CD14-positive monocyte (primary cell): ENCODE measurements at regions not wholly inside any gene's neighbourhood (a gene's known extent, or its start where the extent isn't known, plus 50 kb on each side); places are given as distances from the start of the nearest gene placed in this dataset.

Source experiments
- DNase-seq, 3 donors: peaks; one replicate each; pipeline ENCODE4 v3.0.0-alpha.2; 2011 to 2022
- H2AFZ ChIP-seq: 2 replicates; pipeline ENCODE4 v1.6.0; 2012; ENCODE audit warnings: mild to moderate bottlenecking, low read depth, low read length, inconsistent platforms; ENCODE audit not compliant: insufficient read depth, poor library complexity, severe bottlenecking
- H3K27ac ChIP-seq, 2 donors: 1 replicate in 1 of 2; 2 replicates in 1 of 2; pipeline ENCODE4 v1.5.1; 2012 to 2013; ENCODE audit warnings: low read length in 2 of 2, control low read depth in 1 of 2, inconsistent platforms in 1 of 2, low read depth in 1 of 2, mild to moderate bottlenecking in 1 of 2
- H3K27me3 ChIP-seq, 2 donors: one replicate each; pipeline versions ENCODE4 v1.6.0 to v1.6.1; 2011 to 2013; ENCODE audit warnings: low read length in 2 of 2; ENCODE audit not compliant: control insufficient read depth in 2 of 2, insufficient read depth in 2 of 2
- H3K36me3 ChIP-seq, 2 donors: replicated peaks in 1 of 2; 1 replicate in 1 of 2; 2 replicates in 1 of 2; pipeline versions ENCODE4 v1.5.1 to v1.6.1; 2012 to 2013; ENCODE audit warnings: low read length in 2 of 2, control low read depth in 1 of 2, inconsistent platforms in 1 of 2, mild to moderate bottlenecking in 1 of 2; ENCODE audit not compliant: insufficient read depth in 2 of 2, control insufficient read depth in 1 of 2
- H3K4me1 ChIP-seq, 2 donors: 1 replicate in 1 of 2; 2 replicates in 1 of 2; pipeline versions ENCODE4 v1.5.1 to v1.6.1; 2012 to 2013; ENCODE audit warnings: low read length in 2 of 2, control low read depth in 1 of 2, inconsistent platforms in 1 of 2, mild to moderate bottlenecking in 1 of 2, moderate library complexity in 1 of 2; ENCODE audit not compliant: insufficient read depth in 2 of 2, control insufficient read depth in 1 of 2
- H3K4me2 ChIP-seq: replicated peaks from 2 replicates; pipeline ENCODE3; 2012; ENCODE audit warnings: low read length, moderate library complexity, mild to moderate bottlenecking; ENCODE audit not compliant: poor library complexity, severe bottlenecking; ENCODE audit errors: extremely low read depth
- H3K4me3 ChIP-seq, 3 experiments: fragments of 200-600 bp in 1 of 3; sonication (generic) in 1 of 3; replicated peaks in 1 of 3; 1 replicate in 2 of 3; 2 replicates in 1 of 3; pipeline ENCODE4 v1.5.1; 2011 to 2013; ENCODE audit warnings: low read length in 3 of 3, mild to moderate bottlenecking in 3 of 3, control low read depth in 2 of 3, low read depth in 2 of 3, inconsistent platforms in 1 of 3, moderate library complexity in 1 of 3
- H3K79me2 ChIP-seq: 2 replicates; pipeline ENCODE4 v1.6.0; 2012; ENCODE audit warnings: mild to moderate bottlenecking, control low read depth, inconsistent platforms, low read length, moderate library complexity; ENCODE audit not compliant: insufficient read depth
- H3K9ac ChIP-seq: 2 replicates; pipeline ENCODE4 v1.6.0; 2017; ENCODE audit warnings: low read length, mild to moderate bottlenecking; ENCODE audit not compliant: insufficient read depth, poor library complexity, severe bottlenecking
- H3K9me3 ChIP-seq, 2 donors: replicated peaks in 1 of 2; 1 replicate in 1 of 2; 2 replicates in 1 of 2; pipeline versions ENCODE4 v1.5.1 to v1.6.1; 2012 to 2013; ENCODE audit warnings: low read length in 2 of 2, control low read depth in 1 of 2; ENCODE audit not compliant: control insufficient read depth in 1 of 2, insufficient read depth in 1 of 2
- H4K20me1 ChIP-seq: 2 replicates; pipeline ENCODE4 v1.6.0; 2012; ENCODE audit warnings: mild to moderate bottlenecking, low read length, control low read depth, moderate library complexity; ENCODE audit not compliant: insufficient read depth
- H3K27ac Mint-ChIP-seq, 7 donors: one replicate each; pipeline ENCODE4 v1.8.0; 2020; ENCODE audit warnings: mild to moderate bottlenecking in 7 of 7, mixed read lengths in 7 of 7, moderate library complexity in 6 of 7, inconsistent platforms in 2 of 7
- H3K27me3 Mint-ChIP-seq, 3 donors: one replicate each; pipeline ENCODE4 v1.8.0; 2021 to 2022; ENCODE audit warnings: low read depth in 3 of 3, mild to moderate bottlenecking in 3 of 3, mixed read lengths in 3 of 3, moderate library complexity in 3 of 3, inconsistent platforms in 1 of 3
- H3K36me3 Mint-ChIP-seq, 2 donors: one replicate each; pipeline ENCODE4 v1.8.0; 2020; ENCODE audit warnings: mixed read lengths in 2 of 2, inconsistent platforms in 1 of 2, mild to moderate bottlenecking in 1 of 2
- H3K4me1 Mint-ChIP-seq: one replicate; pipeline ENCODE4 v1.8.0; 2020; ENCODE audit warnings: mild to moderate bottlenecking, mixed read lengths
- H3K4me3 Mint-ChIP-seq, 2 donors: one replicate each; pipeline ENCODE4 v1.8.0; 2020; ENCODE audit warnings: mild to moderate bottlenecking in 2 of 2, mixed read lengths in 2 of 2, moderate library complexity in 1 of 2
- H3K9me3 Mint-ChIP-seq, 7 donors: one replicate each; pipeline ENCODE4 v1.8.0; 2020 to 2022; ENCODE audit warnings: mixed read lengths in 7 of 7, mild to moderate bottlenecking in 6 of 7, moderate library complexity in 6 of 7, inconsistent platforms in 2 of 7
- WGBS: methylation state at CpG from one replicate; pipeline ENCODE4 v1.1.5; 2013; ENCODE audit warnings: missing lambda C conversion rate; ENCODE audit not compliant: insufficient coverage; 5-methylcytosine and 5-hydroxymethylcytosine counted together
- intact Hi-C, 2 donors: fragments of 100-400 bp; cut with micrococcal nuclease; formaldehyde crosslinking; loops; one replicate each; pipeline versions ENCODE4 v1.15.0 to v1.15.1; 2023
- TF ChIP-seq, protein P1 (sequence below): fragments of 200-600 bp; IDR thresholded peaks from one replicate; pipeline ENCODE4 v1.8.0; 2022; ENCODE audit warnings: antibody characterized with exemption, mild to moderate bottlenecking

DNA sequence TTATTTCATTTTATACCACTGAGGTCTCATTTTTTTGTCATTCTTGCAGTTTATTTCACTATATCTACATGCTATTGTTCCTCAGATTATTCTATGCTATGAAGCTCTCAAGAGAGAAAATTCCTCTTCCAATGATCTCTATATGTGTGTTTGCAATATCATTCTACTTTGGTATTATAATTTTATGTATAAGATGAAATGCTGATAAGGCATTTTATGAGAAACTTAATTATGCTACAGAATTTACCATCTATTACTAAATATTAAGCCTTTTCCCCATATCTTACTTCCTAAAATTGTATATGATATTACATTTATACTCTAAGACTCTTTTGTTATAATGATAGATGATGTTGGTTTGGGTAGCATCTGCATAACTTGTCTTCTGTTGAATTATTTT lies 765.5 kb downstream of the KCNJ2 start:
- H3K9me3 ChIP-seq: no peaks in the 10 kb centered on the region
- H3K9ac ChIP-seq: no peak overlapping the region
- Mint-ChIP-seq H3K4me3 (no peak overlapping the region), H3K27ac (no peak overlapping the region), H3K9me3 (peaks cover 0 to 5% (median 3%) of the 10 kb centered on the region in 7 donors), H3K27me3 (no peaks in the 10 kb centered on the region), H3K4me1 (no peaks in the 10 kb centered on the region), H3K36me3 (no peaks in the 10 kb centered on the region)
- intact Hi-C loops: no loop called here
- H3K4me2 ChIP-seq: no peak overlapping the region
- H3K4me1 ChIP-seq: no peaks in the 10 kb centered on the region
- H3K27ac ChIP-seq: no peak overlapping the region
- H4K20me1 ChIP-seq: no peaks in the 10 kb centered on the region
- H3K4me3 ChIP-seq: no peak overlapping the region
- no peaks in the 10 kb centered on the region for H3K36me3 ChIP-seq
- no peaks in the 10 kb centered on the region for H3K27me3 ChIP-seq
- TF ChIP-seq, protein P1, sequence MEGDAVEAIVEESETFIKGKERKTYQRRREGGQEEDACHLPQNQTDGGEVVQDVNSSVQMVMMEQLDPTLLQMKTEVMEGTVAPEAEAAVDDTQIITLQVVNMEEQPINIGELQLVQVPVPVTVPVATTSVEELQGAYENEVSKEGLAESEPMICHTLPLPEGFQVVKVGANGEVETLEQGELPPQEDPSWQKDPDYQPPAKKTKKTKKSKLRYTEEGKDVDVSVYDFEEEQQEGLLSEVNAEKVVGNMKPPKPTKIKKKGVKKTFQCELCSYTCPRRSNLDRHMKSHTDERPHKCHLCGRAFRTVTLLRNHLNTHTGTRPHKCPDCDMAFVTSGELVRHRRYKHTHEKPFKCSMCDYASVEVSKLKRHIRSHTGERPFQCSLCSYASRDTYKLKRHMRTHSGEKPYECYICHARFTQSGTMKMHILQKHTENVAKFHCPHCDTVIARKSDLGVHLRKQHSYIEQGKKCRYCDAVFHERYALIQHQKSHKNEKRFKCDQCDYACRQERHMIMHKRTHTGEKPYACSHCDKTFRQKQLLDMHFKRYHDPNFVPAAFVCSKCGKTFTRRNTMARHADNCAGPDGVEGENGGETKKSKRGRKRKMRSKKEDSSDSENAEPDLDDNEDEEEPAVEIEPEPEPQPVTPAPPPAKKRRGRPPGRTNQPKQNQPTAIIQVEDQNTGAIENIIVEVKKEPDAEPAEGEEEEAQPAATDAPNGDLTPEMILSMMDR: no peak
- no peak overlapping the region for H2AFZ ChIP-seq
- no peak for DNase-seq
- H3K79me2 ChIP-seq: no peaks in the 10 kb centered on the region

DNA sequence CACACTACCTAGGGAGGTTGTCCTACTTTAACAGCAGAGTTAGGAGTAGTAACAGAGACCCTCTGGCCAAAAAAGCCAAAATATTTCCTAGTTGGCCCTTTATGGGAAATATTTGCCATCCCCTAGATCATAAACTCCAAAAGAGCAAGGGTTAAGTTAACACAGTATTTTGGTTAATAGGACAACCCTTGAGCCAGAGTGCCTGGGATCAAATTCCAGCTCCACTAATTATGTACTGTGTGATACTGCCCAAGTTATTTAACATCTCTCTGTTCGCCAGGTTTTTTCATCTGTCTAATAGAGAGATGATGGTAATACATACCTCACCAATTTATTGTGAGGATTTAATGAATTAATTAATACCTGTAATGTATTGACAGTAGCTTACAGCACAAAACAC lies 767.4 kb downstream of the KCNJ2 start:
- Mint-ChIP-seq H3K27me3 (no peaks in the 10 kb centered on the region), H3K36me3 (no peaks in the 10 kb centered on the region), H3K4me1 (no peaks in the 10 kb centered on the region), H3K9me3 (peaks cover 0 to 6% (median 2%) of the 10 kb centered on the region in 7 donors), H3K27ac (no peak overlapping the region), H3K4me3 (no peak overlapping the region)
- no peak for DNase-seq
- no peak overlapping the region for H3K27ac ChIP-seq
- no peak overlapping the region for H3K4me3 ChIP-seq
- no peaks in the 10 kb centered on the region for H3K4me1 ChIP-seq
- no CpG with 5 or more reads among the region's 1 CpG for WGBS
- H3K4me2 ChIP-seq: no peak overlapping the region
- TF ChIP-seq, protein P1: no peak
- intact Hi-C loops: no loop called here
- no peaks in the 10 kb centered on the region for H3K9me3 ChIP-seq
- H2AFZ ChIP-seq: no peak overlapping the region
- no peaks in the 10 kb centered on the region for H4K20me1 ChIP-seq
- H3K9ac ChIP-seq: no peak overlapping the region
- H3K27me3 ChIP-seq: no peaks in the 10 kb centered on the region
- H3K79me2 ChIP-seq: no peaks in the 10 kb centered on the region
- no peaks in the 10 kb centered on the region for H3K36me3 ChIP-seq
